IPS DF 4.7 (cell line): ENCODE measurements at regions not wholly inside any gene's neighbourhood (a gene's known extent, or its start where the extent isn't known, plus 50 kb on each side); places are given as distances from the start of the nearest gene placed in this dataset.
"Not testable (repeated sequence)": the region's sequence is repeated elsewhere in the genome, so short reads cannot be mapped to it uniquely, and the experiment has no call there.

Experiments used
- DNase-seq: peaks from one replicate; pipeline ENCODE4 v3.0.0-alpha.2; 2013; ENCODE audit warnings: low spot score; ENCODE audit errors: extremely low read depth

GRCh38 chrX:112368371-112368770 lies 285.8 kb upstream of the TRPC5 start:
- no peak for DNase-seq

GRCh38 chrX:112367065-112367464 lies 284.5 kb upstream of the TRPC5 start:
- no peak for DNase-seq

GRCh38 chrX:112359906-112360305 lies 277.3 kb upstream of the TRPC5 start:
- no peak for DNase-seq

GRCh38 chrX:112355931-112356330 lies 273.4 kb upstream of the TRPC5 start:
- DNase-seq: no peak

- DNase-seq: no peak
Measured at GRCh38 chrX:112341598-112341997, 259.0 kb upstream of the TRPC5 start.

GRCh38 chrX:112313201-112313600 lies 230.6 kb upstream of the TRPC5 start:
- DNase-seq: no peak

GRCh38 chrX:112306027-112306426 lies 223.5 kb upstream of the TRPC5 start:
- DNase-seq: no peak

GRCh38 chrX:112279940-112280339 lies 197.4 kb upstream of the TRPC5 start:
- no peak for DNase-seq

GRCh38 chrX:112270991-112271390 lies 188.4 kb upstream of the TRPC5 start:
- DNase-seq: no peak

GRCh38 chrX:112266136-112266535 lies 183.6 kb upstream of the TRPC5 start:
- DNase-seq: no peak

GRCh38 chrX:112259375-112259774 lies 176.8 kb upstream of the TRPC5 start:
- no peak for DNase-seq

- DNase-seq: no peak
Measured at GRCh38 chrX:112254896-112255295, 172.3 kb upstream of the TRPC5 start.

GRCh38 chrX:112247714-112248113 lies 165.1 kb upstream of the TRPC5 start:
- no peak for DNase-seq

GRCh38 chrX:112235547-112235946 lies 153.0 kb upstream of the TRPC5 start:
- DNase-seq: no peak

GRCh38 chrX:112233164-112233563 lies 150.6 kb upstream of the TRPC5 start:
- DNase-seq: no peak

- not testable (repeated sequence) for DNase-seq
Measured at GRCh38 chrX:112226795-112227194, 144.2 kb upstream of the TRPC5 start.

GRCh38 chrX:112223391-112223790 lies 140.8 kb upstream of the TRPC5 start:
- DNase-seq: no peak

- no peak for DNase-seq
Measured at GRCh38 chrX:112218388-112218787, 135.8 kb upstream of the TRPC5 start.

GRCh38 chrX:112211459-112211858 lies 128.9 kb upstream of the TRPC5 start:
- no peak for DNase-seq

- no peak for DNase-seq
Measured at GRCh38 chrX:112197840-112198239, 115.3 kb upstream of the TRPC5 start.

- no peak for DNase-seq
Measured at GRCh38 chrX:112190646-112191045, 108.1 kb upstream of the TRPC5 start.

GRCh38 chrX:112181361-112181760 lies 98.8 kb upstream of the TRPC5 start:
- DNase-seq: not testable (repeated sequence)

- no peak for DNase-seq
Measured at GRCh38 chrX:112164420-112164819, 81.8 kb upstream of the TRPC5 start.

- DNase-seq: no peak
Measured at GRCh38 chrX:112163906-112164305, 81.3 kb upstream of the TRPC5 start.
